A549 (cell line): ENCODE measurements at regions not wholly inside any gene's neighbourhood (a gene's known extent, or its start where the extent isn't known, plus 50 kb on each side); places are given as distances from the start of the nearest gene placed in this dataset.

Source experiments
- CTCF ChIP-seq: fragments of >200 bp; sonication (Bioruptor Twin); formaldehyde crosslinking; IDR thresholded peaks from 3 replicates; pipeline ENCODE4 v1.5.1; 2016
- E2F6 ChIP-seq: IDR thresholded peaks from 2 replicates; pipeline ENCODE4 v1.6.1; 2012; ENCODE audit warnings: low read depth, borderline replicate concordance
- EP300 ChIP-seq, 2 experiments: fragments of >200 bp; sonication (Bioruptor Twin); formaldehyde crosslinking; IDR thresholded peaks; 2 replicates in 1 of 2; 3 replicates in 1 of 2; pipeline ENCODE4 v1.6.1; 2016 to 2017
- FOSB ChIP-seq: fragments of 250-450 bp; sonication (Bioruptor Pico); IDR thresholded peaks from 2 replicates; pipeline ENCODE4 v1.5.0; 2020; ENCODE audit warnings: mild to moderate bottlenecking, moderate library complexity
- HMGXB4 ChIP-seq: fragments of 250-450 bp; sonication (Bioruptor Pico); IDR thresholded peaks from 2 replicates; pipeline ENCODE4 v1.5.0; 2021; ENCODE audit warnings: mild to moderate bottlenecking, moderate library complexity, borderline replicate concordance
- KDM5A ChIP-seq: fragments of 200-600 bp; sonication (generic); IDR thresholded peaks from 2 replicates; pipeline ENCODE4 v1.6.1; 2016; ENCODE audit warnings: antibody characterized with exemption, mild to moderate bottlenecking
- MAFK ChIP-seq: fragments of 450-650 bp; IDR thresholded peaks from 2 replicates; pipeline ENCODE4 v1.6.1; 2014; ENCODE audit not compliant: partially characterized antibody
- MYC ChIP-seq: IDR thresholded peaks from 2 replicates; pipeline ENCODE4 v1.6.1; 2012; ENCODE audit warnings: mild to moderate bottlenecking, inconsistent platforms, low read length, improper control_type of control experiment, borderline replicate concordance
- PHF8 ChIP-seq: fragments of 200-600 bp; sonication (generic); IDR thresholded peaks from 2 replicates; pipeline ENCODE4 v1.6.1; 2016; ENCODE audit warnings: low read depth, mild to moderate bottlenecking, antibody characterized with exemption, moderate library complexity, borderline replicate concordance
- POLR2A ChIP-seq: IDR thresholded peaks from 2 replicates; pipeline ENCODE4 v1.6.1; 2012; ENCODE audit warnings: mild to moderate bottlenecking, low read length
- POLR2AphosphoS2 ChIP-seq: conservative IDR thresholded peaks from 2 replicates; pipeline ENCODE4 v1.6.1; 2012; ENCODE audit warnings: low read length, improper control_type of control experiment, inconsistent platforms
- RAD21 ChIP-seq, 2 experiments: fragments of >200 bp in 1 of 2; sonication (Bioruptor Twin) in 1 of 2; formaldehyde crosslinking in 1 of 2; IDR thresholded peaks in 1 of 2; conservative IDR thresholded peaks in 1 of 2; 2 replicates in 1 of 2; 3 replicates in 1 of 2; pipeline ENCODE4 v1.6.1; 2012 to 2018; ENCODE audit warnings: inconsistent platforms in 1 of 2
- RCOR1 ChIP-seq: fragments of 150-350 bp; IDR thresholded peaks from 2 replicates; pipeline ENCODE4 v1.6.1; 2014; ENCODE audit warnings: antibody characterized with exemption, low read length, low read depth

- TF ChIP-seq RAD21 (conservative IDR thresholded peaks at IDR 0.05 in 1 of 2, IDR thresholded peaks at IDR 0.05 in 1 of 2): no peak
- no peak for TF ChIP-seq CTCF
- TF ChIP-seq RCOR1: no peak
- TF ChIP-seq HMGXB4 (CRISPR knock-in tag): no peak
- no peak for TF ChIP-seq MYC
- TF ChIP-seq MAFK: no peak
- no peak for TF ChIP-seq EP300 (IDR thresholded peaks at IDR 0.05)
- TF ChIP-seq POLR2AphosphoS2: no peak
- no peak for TF ChIP-seq POLR2A
- no peak for TF ChIP-seq KDM5A
- TF ChIP-seq E2F6: no peak
- TF ChIP-seq FOSB (CRISPR knock-in tag): no peak
- no peak for TF ChIP-seq PHF8
These were observed 981.2 kb downstream of the FAM133A start for GRCh38 chrX:94655180-94655579.
